Fibroblast of villous mesenchyme (primary cell): ENCODE measurements at regions not wholly inside any gene's neighbourhood (a gene's known extent, or its start where the extent isn't known, plus 50 kb on each side); places are given as distances from the start of the nearest gene placed in this dataset.
"Not testable (repeated sequence)": the region's sequence is repeated elsewhere in the genome, so short reads cannot be mapped to it uniquely, and the experiment has no call there.

Experiments used
- DNase-seq: peaks from one replicate; pipeline ENCODE4 v3.0.0-alpha.2; 2010; ENCODE audit warnings: low read depth
- H3K4me3 ChIP-seq: 2 replicates; pipeline ENCODE4 v1.5.1; 2011; ENCODE audit warnings: low read depth, mild to moderate bottlenecking, low read length
- TF ChIP-seq, protein P1 (sequence below): IDR thresholded peaks from 2 replicates; pipeline ENCODE4 v1.5.1; 2012; ENCODE audit warnings: low read depth, mild to moderate bottlenecking, low read length; ENCODE audit not compliant: insufficient read depth

DNA sequence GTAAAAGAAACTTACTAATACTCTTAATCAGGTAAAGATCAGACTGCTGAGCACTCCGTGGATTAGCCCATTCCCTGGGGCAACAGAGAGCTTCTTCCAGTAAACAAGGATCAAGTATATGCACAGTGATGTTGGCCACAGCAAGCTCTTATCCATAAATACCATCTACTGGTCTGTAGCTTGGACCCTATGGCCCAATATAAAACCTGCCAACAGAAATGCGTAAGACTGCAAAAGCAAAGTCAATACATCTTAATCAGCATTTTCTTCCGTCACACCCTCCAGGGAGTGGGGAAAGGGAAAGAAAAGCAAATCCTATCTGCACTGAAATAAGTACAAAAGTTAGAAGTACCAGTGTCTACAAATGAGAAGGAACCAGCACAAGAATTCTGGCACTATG lies 1082.1 kb downstream of the ZPLD1 start:
- TF ChIP-seq, protein P1, sequence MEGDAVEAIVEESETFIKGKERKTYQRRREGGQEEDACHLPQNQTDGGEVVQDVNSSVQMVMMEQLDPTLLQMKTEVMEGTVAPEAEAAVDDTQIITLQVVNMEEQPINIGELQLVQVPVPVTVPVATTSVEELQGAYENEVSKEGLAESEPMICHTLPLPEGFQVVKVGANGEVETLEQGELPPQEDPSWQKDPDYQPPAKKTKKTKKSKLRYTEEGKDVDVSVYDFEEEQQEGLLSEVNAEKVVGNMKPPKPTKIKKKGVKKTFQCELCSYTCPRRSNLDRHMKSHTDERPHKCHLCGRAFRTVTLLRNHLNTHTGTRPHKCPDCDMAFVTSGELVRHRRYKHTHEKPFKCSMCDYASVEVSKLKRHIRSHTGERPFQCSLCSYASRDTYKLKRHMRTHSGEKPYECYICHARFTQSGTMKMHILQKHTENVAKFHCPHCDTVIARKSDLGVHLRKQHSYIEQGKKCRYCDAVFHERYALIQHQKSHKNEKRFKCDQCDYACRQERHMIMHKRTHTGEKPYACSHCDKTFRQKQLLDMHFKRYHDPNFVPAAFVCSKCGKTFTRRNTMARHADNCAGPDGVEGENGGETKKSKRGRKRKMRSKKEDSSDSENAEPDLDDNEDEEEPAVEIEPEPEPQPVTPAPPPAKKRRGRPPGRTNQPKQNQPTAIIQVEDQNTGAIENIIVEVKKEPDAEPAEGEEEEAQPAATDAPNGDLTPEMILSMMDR: no peak
- DNase-seq: no peak
- no peak overlapping the region for H3K4me3 ChIP-seq

DNA sequence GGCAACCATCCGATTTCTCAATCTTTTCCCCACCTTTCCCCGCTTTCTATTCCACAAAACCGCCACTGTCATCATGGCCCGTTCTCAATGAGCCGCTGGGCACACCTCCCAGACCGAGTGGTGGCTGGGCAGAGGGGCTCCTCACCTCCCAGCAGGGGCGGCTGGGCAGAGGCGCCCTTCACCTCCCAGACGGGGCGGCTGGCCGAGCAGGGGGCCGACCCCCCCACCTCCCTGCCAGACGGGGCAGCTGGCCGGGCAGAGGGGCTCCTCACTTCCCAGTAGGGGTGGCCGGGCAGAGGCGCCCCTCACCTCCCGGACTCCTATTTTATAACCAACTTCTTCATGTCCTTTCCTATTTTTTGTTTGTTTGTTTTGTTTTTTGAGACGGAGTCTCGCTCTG lies 1096.5 kb downstream of the ZPLD1 start:
- H3K4me3 ChIP-seq, DNase-seq: not testable (repeated sequence)

DNA sequence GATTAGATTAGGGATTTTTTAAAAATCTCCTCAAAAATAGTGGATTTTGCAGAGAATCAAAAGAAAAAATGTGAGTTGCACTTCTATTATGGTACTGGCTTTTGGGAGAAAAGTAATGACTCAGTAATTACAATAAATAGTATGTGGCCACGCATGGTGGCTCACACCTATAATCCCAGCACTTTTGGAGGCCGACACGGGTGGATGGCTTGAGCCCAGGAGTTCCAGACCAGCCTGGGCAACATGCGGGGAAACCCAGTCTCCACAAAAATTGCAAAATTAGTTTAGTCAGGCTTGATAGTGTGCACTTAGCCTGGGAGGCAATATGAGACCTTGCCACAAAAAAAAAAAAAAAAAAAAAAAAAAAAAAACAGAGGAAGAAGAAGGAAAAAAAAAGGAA lies 1098.2 kb downstream of the ZPLD1 start:
- no peak overlapping the region for H3K4me3 ChIP-seq
- no peak for DNase-seq
- TF ChIP-seq, protein P1: no peak

DNA sequence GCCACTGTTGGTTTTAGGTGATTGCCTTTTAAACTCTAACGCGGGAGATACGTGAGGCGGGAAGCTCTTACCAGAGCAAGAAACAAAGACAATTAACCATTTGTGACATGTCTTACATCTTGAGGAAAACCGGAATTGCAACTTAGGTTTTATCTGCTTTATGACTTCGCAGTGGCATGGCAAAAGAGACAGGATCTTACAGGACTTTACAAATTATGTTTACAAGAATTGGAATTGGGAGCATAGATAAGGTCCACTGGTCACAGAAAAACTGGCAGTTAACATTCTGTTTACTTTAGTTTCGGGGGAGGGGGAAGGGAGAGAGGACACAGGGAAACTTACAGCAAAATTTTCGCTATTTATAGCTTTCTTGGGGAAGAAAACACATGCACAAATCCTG lies 1119.6 kb downstream of the ZPLD1 start:
- no peak overlapping the region for H3K4me3 ChIP-seq
- TF ChIP-seq, protein P1: no peak
- DNase-seq: no peak

DNA sequence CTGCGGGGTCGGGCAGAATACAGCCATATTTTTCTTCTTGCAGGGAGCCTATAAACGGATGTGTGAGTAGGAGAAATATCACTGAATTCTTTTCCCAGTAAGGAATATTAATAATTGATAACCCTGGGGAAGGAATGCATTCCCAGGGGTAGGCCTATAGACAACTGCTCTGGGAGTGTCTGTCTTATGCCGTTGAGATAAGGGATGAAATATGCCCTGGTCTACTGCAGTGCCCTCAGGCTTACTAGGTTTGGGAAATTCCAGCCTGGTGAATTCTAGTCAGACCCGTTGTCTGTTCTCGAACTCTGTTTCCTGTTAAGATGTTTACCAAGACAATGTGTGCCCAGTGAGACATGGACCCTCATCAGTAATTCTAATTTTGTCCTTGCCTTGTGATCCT lies 1129.3 kb downstream of the ZPLD1 start:
- not testable (repeated sequence) for DNase-seq

DNA sequence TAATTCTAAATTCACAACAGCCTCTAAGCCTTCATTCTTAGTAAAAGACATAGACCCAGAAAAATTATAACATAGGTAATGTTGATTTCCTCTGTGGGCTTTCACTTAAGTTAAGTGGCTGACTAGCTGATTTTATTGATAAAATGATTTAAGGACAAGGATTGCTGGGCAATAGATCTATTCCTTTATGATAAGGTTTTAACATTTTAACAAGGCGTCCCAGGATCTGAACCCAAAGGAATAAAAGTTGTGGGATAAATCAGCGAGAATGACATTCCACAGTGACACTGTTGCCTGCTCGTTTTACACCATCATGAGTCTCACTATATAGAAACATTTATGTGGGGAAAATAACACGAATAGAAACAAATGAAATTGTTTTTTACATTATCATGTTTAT lies 1151.0 kb downstream of the ZPLD1 start:
- H3K4me3 ChIP-seq: no peak overlapping the region
- DNase-seq: no peak
- TF ChIP-seq, protein P1: no peak

More for the DNA sequence above, 1129.3 kb downstream of the ZPLD1 start:
- H3K4me3 ChIP-seq: not testable (repeated sequence)

DNA sequence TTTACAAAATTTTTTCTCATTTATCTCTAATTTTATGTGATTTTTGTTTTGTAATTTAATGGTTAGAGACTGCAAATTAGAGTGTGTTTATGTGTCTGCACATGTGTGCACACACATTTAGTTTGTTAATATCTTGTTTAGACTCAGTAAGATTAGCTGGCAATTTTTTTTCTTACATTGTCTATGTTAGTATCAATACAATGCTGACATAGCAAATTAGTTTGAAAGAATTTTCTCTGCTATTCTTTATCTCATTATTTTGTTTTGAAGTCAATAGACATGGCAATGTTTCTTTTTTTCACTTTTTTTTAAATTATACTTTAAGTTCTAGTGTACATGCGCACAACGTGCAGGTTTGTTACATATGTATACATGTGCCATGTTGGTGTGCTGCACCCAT lies 1155.0 kb downstream of the ZPLD1 start:
- no peak overlapping the region for H3K4me3 ChIP-seq
- TF ChIP-seq, protein P1: no peak
- DNase-seq: no peak

DNA sequence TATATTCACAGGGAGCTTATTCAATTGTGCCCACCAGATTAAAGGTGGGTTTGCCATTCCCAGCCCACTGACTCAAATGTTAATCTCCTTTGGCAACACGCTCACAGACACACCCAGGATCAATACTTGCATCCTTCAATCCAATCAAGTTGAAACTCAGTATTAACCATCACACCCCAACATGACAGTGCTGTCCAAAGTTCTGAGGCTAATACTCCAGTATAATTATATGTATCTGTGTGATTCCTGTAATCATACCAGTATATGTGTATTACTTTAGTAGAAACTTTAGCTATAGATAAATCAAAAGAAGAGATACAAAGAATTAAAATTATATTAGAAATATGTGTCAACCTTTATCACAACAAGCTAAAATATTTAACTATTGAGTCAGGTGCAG lies 1166.0 kb downstream of the ZPLD1 start:
- TF ChIP-seq, protein P1: no peak
- no peak for DNase-seq
- H3K4me3 ChIP-seq: no peak overlapping the region
